Sciatic nerve (tissue), 2 donors: ENCODE measurements at regions not wholly inside any gene's neighbourhood (a gene's known extent, or its start where the extent isn't known, plus 50 kb on each side); places are given as distances from the start of the nearest gene placed in this dataset.

Experiments
- ATAC-seq: fragments of 200-7000 bp; cut with Tn5 transposase; one replicate; pipeline ENCODE4 v1.9.1; 2020; ENCODE audit warnings: mild to moderate bottlenecking, moderate library complexity
- DNase-seq: peaks from one replicate; pipeline ENCODE4 v3.0.0-alpha.2; 2020; ENCODE audit warnings: low spot score
- intact Hi-C: fragments of 100-400 bp; cut with DNase I; formaldehyde crosslinking; loops from one replicate; pipeline ENCODE4 v1.14.2; 2022
- donor health status: DM: no; HTN: no; CAD: no.
- donor health status: DM: no; HTN: no; CAD: no.

GRCh38 chr5:142481410-142481809 is 156.6 kb upstream of the SPRY4 start:
- no peak for ATAC-seq
- intact Hi-C loops = no loop called here
- no peak for DNase-seq

GRCh38 chr5:142479854-142480519 is 155.2 kb upstream of the SPRY4 start:
- peak; percentile 36 for ATAC-seq
- no peak for DNase-seq
- intact Hi-C loops = no loop called here

- DNase-seq (no peak), ATAC-seq (no peak)
- intact Hi-C loops = no loop called here
Observed at GRCh38 chr5:142479150-142479549, 154.3 kb upstream of the SPRY4 start.

DNA sequence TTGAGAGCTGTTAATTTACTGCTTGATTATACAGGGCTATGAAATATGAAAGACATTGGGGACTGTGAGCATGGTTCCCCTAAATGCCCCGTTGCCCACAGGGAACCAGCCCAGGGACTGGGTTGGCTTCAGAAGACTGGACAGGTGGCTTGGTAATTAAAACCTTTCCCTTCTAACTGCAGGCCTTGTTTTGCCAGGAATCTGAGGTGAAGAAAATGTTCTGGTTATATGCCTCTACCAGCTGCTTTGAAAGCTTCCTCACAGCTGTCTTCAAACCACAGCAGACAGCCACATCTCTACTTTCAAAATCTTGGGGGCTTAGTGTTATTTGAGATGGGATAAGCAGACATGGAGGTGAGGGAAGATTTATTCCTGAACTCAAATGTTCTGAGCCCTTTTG is 153.3 kb upstream of the SPRY4 start:
- ATAC-seq (no peak), DNase-seq (no peak)
- intact Hi-C loops = no loop called here

- intact Hi-C loops = no loop called here
- ATAC-seq = no peak
- DNase-seq = no peak
Observed at GRCh38 chr5:142475102-142475513, 150.3 kb upstream of the SPRY4 start.

DNA sequence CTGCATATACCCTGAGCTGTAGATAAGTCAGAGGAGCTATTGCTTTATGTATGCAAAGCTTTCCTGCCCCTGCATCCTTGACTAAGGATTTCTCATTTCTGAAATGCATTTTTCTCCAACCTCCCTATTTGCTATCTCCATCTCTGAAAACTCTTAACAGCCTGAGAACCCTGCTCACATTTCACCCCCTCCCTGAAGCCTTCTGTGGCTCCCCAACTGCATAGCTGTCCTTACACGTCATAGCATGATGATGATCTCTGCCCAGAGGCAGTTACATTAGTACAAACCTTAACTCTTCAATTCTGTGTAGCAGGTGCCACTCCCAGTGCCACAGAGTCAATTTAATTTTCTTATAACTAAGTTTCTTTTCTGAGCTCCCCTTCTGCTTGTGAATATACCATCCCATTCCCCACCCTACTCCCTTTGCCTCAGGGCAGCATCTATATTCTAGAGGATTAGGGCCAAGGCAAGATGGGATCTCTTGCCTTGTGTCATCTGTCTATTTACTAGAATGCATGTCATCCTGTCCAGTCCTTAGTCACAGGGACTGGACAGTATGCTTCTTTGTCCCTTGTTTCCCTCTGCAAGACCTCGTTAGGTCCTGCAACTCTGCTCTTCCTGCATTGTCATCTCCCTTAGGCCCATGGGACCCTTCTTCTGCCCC is 149.7 kb upstream of the SPRY4 start:
- DNase-seq (no peak), ATAC-seq (no peak)
- intact Hi-C loops = no loop called here

DNA sequence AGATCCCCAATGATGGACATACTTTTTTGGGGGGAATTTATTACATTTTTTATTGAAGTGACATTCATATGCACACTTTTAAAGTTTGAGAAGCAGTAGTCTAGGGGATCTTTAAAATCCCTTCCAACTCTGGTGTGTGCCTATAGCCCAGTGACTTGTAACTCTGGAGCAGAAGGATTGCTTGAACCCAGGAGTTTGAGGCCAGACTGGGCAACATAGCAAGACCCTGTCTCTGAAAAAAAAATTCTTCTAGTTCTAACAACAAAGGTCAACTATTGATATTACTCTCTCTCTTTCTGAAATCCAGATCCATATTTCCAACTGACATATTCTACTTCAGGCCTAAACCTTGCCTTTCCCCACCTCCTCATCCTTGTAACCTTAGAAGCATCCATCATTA is 148.2 kb upstream of the SPRY4 start:
- ATAC-seq = no peak
- no peak for DNase-seq
- intact Hi-C loops = no loop called here

GRCh38 chr5:142472306-142472951 is 147.6 kb upstream of the SPRY4 start:
- intact Hi-C loops = no loop called here
- no peak for ATAC-seq
- DNase-seq = no peak

DNA sequence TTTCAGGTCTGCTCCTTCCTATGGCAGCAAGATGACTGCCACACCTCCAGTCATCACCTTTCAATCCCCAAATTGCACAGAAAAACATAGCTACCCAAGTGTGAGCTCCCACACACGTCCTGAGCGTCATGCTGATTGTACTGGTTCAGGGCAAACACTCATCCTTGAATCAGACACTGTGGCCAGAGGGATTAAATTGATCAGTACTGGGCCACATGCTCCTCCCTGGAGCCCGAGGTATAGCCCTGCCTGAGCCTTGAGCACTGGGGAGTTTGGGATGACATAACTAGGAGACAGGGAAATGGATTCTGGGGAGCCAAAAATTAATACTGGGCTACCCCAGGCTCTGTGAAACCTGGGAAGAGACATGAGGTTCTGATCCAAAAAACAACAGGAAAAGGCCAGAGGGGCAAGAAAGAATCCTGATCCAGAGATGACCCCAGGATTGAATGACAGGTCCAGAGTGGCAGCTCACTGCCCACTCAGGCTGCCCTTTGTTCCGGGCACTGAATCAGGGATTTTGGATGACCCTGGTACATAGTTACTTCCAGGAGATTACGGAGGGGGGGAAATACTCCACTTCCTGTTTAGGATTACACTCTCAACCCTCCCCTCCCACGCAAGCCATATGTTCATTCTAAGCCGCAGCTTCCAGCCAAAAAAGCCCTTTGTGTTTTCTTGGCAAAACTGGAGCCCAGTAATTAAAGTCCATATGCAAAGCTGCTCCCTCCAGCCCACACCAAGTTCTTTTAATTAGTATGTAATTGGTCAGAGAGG is 141.6 kb upstream of the SPRY4 start:
- ATAC-seq (no peak), DNase-seq (no peak)
- intact Hi-C loops = no loop called here

DNA sequence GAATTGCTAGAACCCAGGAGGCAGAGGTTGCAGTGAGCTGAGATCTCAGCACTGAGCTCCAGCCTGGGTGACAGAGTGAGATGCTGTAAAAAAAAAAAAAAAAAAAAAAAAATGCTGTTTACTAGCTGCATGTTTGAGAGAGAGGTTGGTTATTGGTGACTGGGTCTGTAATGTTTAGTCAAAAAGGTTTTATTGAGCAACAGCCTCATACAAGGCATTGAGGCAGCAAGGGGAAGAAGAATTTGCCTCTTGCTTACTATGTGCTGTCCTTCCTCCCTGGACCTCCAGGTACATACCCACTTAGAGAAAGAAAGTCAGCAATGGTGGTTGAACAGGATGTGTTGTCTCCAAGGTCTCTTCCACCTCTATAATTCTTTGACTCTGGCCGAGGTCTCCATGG is 140.7 kb upstream of the SPRY4 start:
- ATAC-seq = no peak
- intact Hi-C loops = no loop called here
- no peak for DNase-seq

DNA sequence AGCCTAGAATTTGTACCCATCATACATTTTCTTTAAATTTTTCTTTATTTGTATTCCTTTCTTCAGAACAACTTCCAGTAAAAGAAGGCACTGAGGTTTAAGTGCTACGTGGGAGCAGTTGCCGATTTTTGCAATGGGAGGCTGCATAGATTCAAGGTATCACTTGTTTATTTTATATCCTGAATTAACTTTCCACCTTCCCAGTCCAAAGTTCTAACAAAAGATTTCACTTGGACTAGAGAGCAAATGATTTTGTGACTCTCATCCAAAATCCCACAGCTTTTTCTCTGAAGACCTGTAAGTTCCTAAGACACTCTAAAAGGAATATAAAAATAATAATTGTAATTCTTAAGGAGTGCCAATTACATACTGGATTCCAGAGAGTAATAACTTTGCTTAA is 139.1 kb upstream of the SPRY4 start:
- DNase-seq (no peak), ATAC-seq (no peak)
- intact Hi-C loops = loop anchor here (5.0 kb wide), 1 partner anchor 1668 kb away; no protein-coding TSS in a partner anchor

GRCh38 chr5:142461028-142461590 is 136.3 kb upstream of the SPRY4 start:
- no peak for ATAC-seq
- DNase-seq = no peak
- intact Hi-C loops = loop anchor here (5.0 kb wide), 1 partner anchor 1671 kb away; no protein-coding TSS in a partner anchor

- intact Hi-C loops = no loop called here
- DNase-seq (no peak), ATAC-seq (no peak)
Observed at GRCh38 chr5:142459209-142459608, 134.4 kb upstream of the SPRY4 start.

DNA sequence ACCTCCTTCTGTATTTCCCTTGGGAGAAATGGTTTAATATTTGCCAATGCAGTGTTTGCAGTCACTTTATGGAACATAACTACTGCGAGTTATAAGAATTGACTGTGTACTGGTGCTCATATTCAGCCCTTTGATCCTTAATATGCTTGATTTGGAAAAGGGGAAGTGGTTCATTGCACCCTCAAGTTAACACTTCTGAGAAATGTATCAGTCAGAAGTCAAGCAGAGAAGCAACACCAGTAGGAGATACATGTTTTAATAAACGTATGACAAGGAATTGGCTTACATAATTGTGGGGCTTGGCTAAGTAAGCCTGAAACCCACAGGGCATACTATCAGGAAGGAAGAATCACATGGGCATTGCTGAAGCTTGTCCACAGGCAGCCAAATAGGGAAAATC is 131.0 kb upstream of the SPRY4 start:
- DNase-seq (no peak), ATAC-seq (no peak)
- intact Hi-C loops = no loop called here

DNA sequence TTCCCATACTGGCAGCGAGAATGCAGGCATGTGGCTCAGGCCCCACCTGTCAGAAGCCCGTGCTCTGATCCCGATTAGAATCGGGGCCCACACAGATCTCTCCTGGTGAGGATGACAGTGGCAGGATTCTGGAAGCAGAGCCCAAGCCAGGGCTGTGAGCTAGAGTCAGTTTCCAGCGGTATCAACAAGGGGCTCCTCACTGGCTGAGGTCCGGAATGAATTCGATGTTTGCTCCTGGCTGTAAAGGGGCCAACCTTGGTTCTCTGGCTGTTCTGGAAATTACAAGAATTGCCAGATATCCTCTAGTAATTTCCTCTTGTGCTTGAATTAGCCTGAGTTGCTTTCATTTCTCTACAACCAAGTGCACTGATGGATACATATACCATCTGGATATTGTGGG is 129.1 kb upstream of the SPRY4 start:
- intact Hi-C loops = no loop called here
- ATAC-seq = no peak
- DNase-seq = no peak

- DNase-seq (no peak), ATAC-seq (no peak)
- intact Hi-C loops = no loop called here
Observed at GRCh38 chr5:142450419-142450818, 125.6 kb upstream of the SPRY4 start.

- intact Hi-C loops = no loop called here
- ATAC-seq = no peak
Observed at GRCh38 chr5:142447887-142448286, 123.1 kb upstream of the SPRY4 start.

GRCh38 chr5:142446960-142447279 is 122.1 kb upstream of the SPRY4 start:
- intact Hi-C loops = no loop called here
- DNase-seq (no peak), ATAC-seq (no peak)

More at GRCh38 chr5:142447887-142448286, 123.1 kb upstream of the SPRY4 start:
- DNase-seq = no peak

GRCh38 chr5:142446131-142446959 is 121.5 kb upstream of the SPRY4 start:
- ATAC-seq (peak; percentile 55), DNase-seq (no peak)
- intact Hi-C loops = no loop called here
